HL-60 (cell line): ENCODE measurements at regions not wholly inside any gene's neighbourhood (a gene's known extent, or its start where the extent isn't known, plus 50 kb on each side); places are given as distances from the start of the nearest gene placed in this dataset.

Experiments
- CTCF ChIP-seq: IDR thresholded peaks from one replicate; pipeline ENCODE4 v1.5.1; 2011; ENCODE audit warnings: low read length, control low read depth, inconsistent platforms; ENCODE audit not compliant: insufficient read depth
- POLR2AphosphoS5 ChIP-seq: IDR thresholded peaks from 2 replicates; pipeline ENCODE4 v1.6.1; 2012; ENCODE audit warnings: low read depth

- TF ChIP-seq POLR2AphosphoS5 (no peak), CTCF (no peak)
These were observed 1567.5 kb upstream of the LRRTM1 start for GRCh38 chr2:81872006-81872405.
